ENCODE measurements at regions not wholly inside any gene's neighbourhood (a gene's known extent, or its start where the extent isn't known, plus 50 kb on each side); places are given as distances from the start of the nearest gene placed in this dataset.

- no peak for TF ChIP-seq CTCF (IDR thresholded peaks at IDR 0.05)
- no peak for TF ChIP-seq RFX5 (IDR thresholded peaks at IDR 0.05; ENCODE audit: low read length)
Observed at GRCh38 chr11:127866109-127866508, 721.2 kb downstream of the ETS1 start.

Data from SK-N-SH (cell line).